Parathyroid adenoma (tissue), 2 donors: ENCODE measurements at regions not wholly inside any gene's neighbourhood (a gene's known extent, or its start where the extent isn't known, plus 50 kb on each side); places are given as distances from the start of the nearest gene placed in this dataset.

ENCODE experiments used
- H2AFZ ChIP-seq: fragments of 300-600 bp; sonication (generic); one replicate; pipeline ENCODE4 v1.7.0; 2017; ENCODE audit warnings: antibody characterized with exemption, mild to moderate bottlenecking
- H3K27ac ChIP-seq: fragments of 300-600 bp; sonication (generic); one replicate; pipeline ENCODE4 v1.7.0; 2017
- H3K27me3 ChIP-seq: fragments of 300-600 bp; sonication (generic); one replicate; pipeline ENCODE4 v1.7.0; 2017; ENCODE audit warnings: low read length; ENCODE audit not compliant: control insufficient read depth, insufficient read depth
- H3K36me3 ChIP-seq: fragments of 300-600 bp; sonication (generic); one replicate; pipeline ENCODE4 v1.7.0; 2017; ENCODE audit warnings: low read length; ENCODE audit not compliant: control insufficient read depth, insufficient read depth
- H3K4me1 ChIP-seq: fragments of 300-600 bp; sonication (generic); one replicate; pipeline ENCODE4 v1.7.0; 2017; ENCODE audit warnings: control low read depth
- H3K4me2 ChIP-seq: fragments of 300-600 bp; sonication (generic); one replicate; pipeline ENCODE4 v1.7.0; 2017; ENCODE audit warnings: low read length
- H3K4me3 ChIP-seq: fragments of 300-600 bp; sonication (generic); one replicate; pipeline ENCODE4 v1.7.0; 2017; ENCODE audit warnings: low read depth, low read length
- H3K79me2 ChIP-seq: fragments of 300-600 bp; sonication (generic); one replicate; pipeline ENCODE4 v1.7.0; 2017; ENCODE audit warnings: control low read depth
- H3K9ac ChIP-seq: fragments of 300-600 bp; sonication (generic); one replicate; pipeline ENCODE4 v1.7.0; 2017; ENCODE audit warnings: mild to moderate bottlenecking
- H3K9me3 ChIP-seq: fragments of 300-600 bp; sonication (generic); one replicate; pipeline ENCODE4 v1.7.0; 2017; ENCODE audit warnings: low read length; ENCODE audit not compliant: control insufficient read depth
- CTCF ChIP-seq: fragments of 300-600 bp; sonication (generic); IDR thresholded peaks from one replicate; pipeline ENCODE4 v1.7.0; 2017; ENCODE audit warnings: antibody characterized with exemption, mild to moderate bottlenecking
- donor health status: primary hyperparathyroidism.

- H3K79me2 ChIP-seq: peaks cover 12% of the 10 kb centered on the region
- no peak overlapping the region for H3K9ac ChIP-seq
- H3K27ac ChIP-seq: no peak overlapping the region
- no peaks in the 10 kb centered on the region for H3K36me3 ChIP-seq
- no peak overlapping the region for H2AFZ ChIP-seq
- H3K9me3 ChIP-seq: no peaks in the 10 kb centered on the region
- TF ChIP-seq CTCF: no peak
- no peak overlapping the region for H3K4me3 ChIP-seq
- no peak overlapping the region for H3K4me2 ChIP-seq
- peaks cover 17% of the 10 kb centered on the region for H3K4me1 ChIP-seq
- H3K27me3 ChIP-seq: no peaks in the 10 kb centered on the region
Observed at GRCh38 chr18:46264255-46264654, 160.1 kb downstream of the HAUS1 start.

GRCh38 chr18:46265196-46266156, 161.3 kb downstream of the HAUS1 start:
- H3K4me3 ChIP-seq: no peak overlapping the region
- TF ChIP-seq CTCF: no peak
- H2AFZ ChIP-seq: no peak overlapping the region
- H3K36me3 ChIP-seq: no peaks in the 10 kb centered on the region
- no peaks in the 10 kb centered on the region for H3K27me3 ChIP-seq
- H3K79me2 ChIP-seq: peaks cover under 1% of the 10 kb centered on the region
- H3K4me1 ChIP-seq: peaks cover 11% of the 10 kb centered on the region
- no peaks in the 10 kb centered on the region for H3K9me3 ChIP-seq
- no peak overlapping the region for H3K27ac ChIP-seq
- no peak overlapping the region for H3K4me2 ChIP-seq
- no peak overlapping the region for H3K9ac ChIP-seq

DNA sequence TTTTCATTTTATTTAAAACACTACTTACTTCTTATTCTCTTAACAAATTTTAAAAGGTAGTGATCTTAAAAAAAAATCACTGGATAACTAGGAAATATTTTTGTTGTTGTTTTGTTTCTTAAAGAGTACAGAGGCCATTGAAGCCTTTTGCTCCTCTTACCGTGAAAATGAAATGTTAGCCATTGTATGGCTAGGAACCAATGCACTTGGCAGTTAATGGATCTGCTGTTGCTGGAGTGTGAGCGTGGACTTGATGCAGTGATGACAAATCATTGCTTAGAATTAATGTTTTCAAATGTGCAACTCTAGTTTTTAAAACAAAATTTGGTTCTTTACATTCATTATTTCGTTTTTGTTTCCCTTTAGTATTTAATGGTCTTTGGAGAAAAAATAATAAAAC, 162.3 kb downstream of the HAUS1 start:
- TF ChIP-seq CTCF: no peak
- no peak overlapping the region for H3K4me3 ChIP-seq
- H3K36me3 ChIP-seq: no peaks in the 10 kb centered on the region

DNA sequence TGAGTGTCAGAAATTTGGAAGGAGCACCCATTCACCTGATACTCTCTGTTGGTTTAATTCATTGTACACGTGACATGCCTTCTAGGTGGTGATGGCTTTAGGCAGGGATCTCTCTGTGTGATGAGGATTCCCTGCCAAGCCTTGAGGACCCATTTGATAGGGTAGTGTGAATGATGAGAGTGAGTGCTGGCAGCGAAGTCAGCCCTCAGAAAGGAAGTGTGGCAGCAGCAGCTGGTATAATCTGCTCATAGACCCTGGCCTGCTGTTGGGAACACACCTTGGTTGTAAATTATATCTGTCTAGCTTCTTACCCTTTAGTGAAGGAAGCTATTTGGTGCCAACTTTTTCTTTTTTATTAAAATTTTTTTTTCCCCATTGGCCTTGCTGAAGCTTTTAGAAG, 164.5 kb downstream of the HAUS1 start:
- Histone ChIP-seq H3K9me3 (no peaks in the 10 kb centered on the region), H3K79me2 (no peaks in the 10 kb centered on the region), H3K27me3 (no peaks in the 10 kb centered on the region), H3K4me2 (no peak overlapping the region), H3K27ac (no peak overlapping the region), H3K9ac (no peak overlapping the region), H3K4me1 (no peaks in the 10 kb centered on the region), H3K4me3 (no peak overlapping the region), H2AFZ (no peak overlapping the region), H3K36me3 (no peaks in the 10 kb centered on the region)
- TF ChIP-seq CTCF: no peak

More for the DNA sequence above, 162.3 kb downstream of the HAUS1 start:
- H3K27ac ChIP-seq: no peak overlapping the region
- no peak overlapping the region for H3K4me2 ChIP-seq
- no peaks in the 10 kb centered on the region for H3K9me3 ChIP-seq
- H3K27me3 ChIP-seq: no peaks in the 10 kb centered on the region
- H3K9ac ChIP-seq: no peak overlapping the region
- H3K4me1 ChIP-seq: peaks cover 2% of the 10 kb centered on the region
- H2AFZ ChIP-seq: no peak overlapping the region
- no peaks in the 10 kb centered on the region for H3K79me2 ChIP-seq
